HG03342 (cell line): ENCODE measurements at regions not wholly inside any gene's neighbourhood (a gene's known extent, or its start where the extent isn't known, plus 50 kb on each side); places are given as distances from the start of the nearest gene placed in this dataset.

Experiments
- ATAC-seq: cut with Tn5 transposase; IDR thresholded peaks from one replicate; pipeline ENCODE4 v1.9.1; 2021; ENCODE audit warnings: mild to moderate bottlenecking, moderate library complexity; ENCODE audit not compliant: unreplicated experiment

GRCh38 chr16:73149334-73149733 is 101.4 kb upstream of the ZFHX3 start:
- no peak for ATAC-seq

GRCh38 chr16:73147958-73148357 is 100.0 kb upstream of the ZFHX3 start:
- ATAC-seq = no peak

GRCh38 chr16:73145166-73145880 is 97.4 kb upstream of the ZFHX3 start:
- no peak for ATAC-seq

- no peak for ATAC-seq
These were observed 95.9 kb upstream of the ZFHX3 start for GRCh38 chr16:73143576-73144422.

- ATAC-seq = no peak
These were observed 95.1 kb upstream of the ZFHX3 start for GRCh38 chr16:73143002-73143401.

- ATAC-seq = no peak
These were observed 94.3 kb upstream of the ZFHX3 start for GRCh38 chr16:73142053-73142854.

- ATAC-seq = no peak
These were observed 93.0 kb upstream of the ZFHX3 start for GRCh38 chr16:73140929-73141328.

- ATAC-seq = no peak
These were observed 83.4 kb upstream of the ZFHX3 start for GRCh38 chr16:73131156-73131862.

GRCh38 chr16:73129455-73129854 is 81.5 kb upstream of the ZFHX3 start:
- no peak for ATAC-seq

GRCh38 chr16:73126525-73126853 is 78.6 kb upstream of the ZFHX3 start:
- ATAC-seq = no peak

- ATAC-seq = no peak
These were observed 78.1 kb upstream of the ZFHX3 start for GRCh38 chr16:73125850-73126524.

- ATAC-seq = no peak
These were observed 76.9 kb upstream of the ZFHX3 start for GRCh38 chr16:73124665-73125375.

- ATAC-seq = no peak
These were observed 76.2 kb upstream of the ZFHX3 start for GRCh38 chr16:73124097-73124652.

- ATAC-seq = no peak
These were observed 74.9 kb upstream of the ZFHX3 start for GRCh38 chr16:73122604-73123391.

GRCh38 chr16:73116576-73116975 is 68.6 kb upstream of the ZFHX3 start:
- no peak for ATAC-seq

GRCh38 chr16:73113336-73113735 is 65.4 kb upstream of the ZFHX3 start:
- ATAC-seq = no peak

- no peak for ATAC-seq
These were observed 60.5 kb upstream of the ZFHX3 start for GRCh38 chr16:73108195-73108963.

GRCh38 chr16:73107371-73107770 is 59.4 kb upstream of the ZFHX3 start:
- ATAC-seq = no peak
